ENCODE measurements at regions not wholly inside any gene's neighbourhood (a gene's known extent, or its start where the extent isn't known, plus 50 kb on each side); places are given as distances from the start of the nearest gene placed in this dataset.

DNA sequence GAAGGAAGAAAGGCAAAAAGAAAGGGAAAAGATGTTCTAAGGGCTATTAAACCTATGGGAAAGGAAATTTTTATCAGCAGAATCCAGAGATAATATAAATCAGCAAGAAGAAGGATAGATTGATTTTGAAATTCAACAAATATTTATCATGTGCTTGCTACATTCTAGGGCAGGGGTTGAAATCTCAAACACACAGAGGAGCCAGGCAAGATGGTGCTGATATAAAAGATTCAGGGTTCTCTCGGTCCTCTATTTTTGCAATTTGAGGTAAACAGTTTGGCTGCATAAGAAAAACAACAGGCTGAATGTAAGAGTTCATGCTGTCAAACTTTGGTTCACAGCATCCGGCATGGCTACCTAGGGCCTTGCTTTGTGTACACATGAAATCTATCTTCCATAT lies 109.6 kb upstream of the BMP2 start:
- TF ChIP-seq, protein P1, sequence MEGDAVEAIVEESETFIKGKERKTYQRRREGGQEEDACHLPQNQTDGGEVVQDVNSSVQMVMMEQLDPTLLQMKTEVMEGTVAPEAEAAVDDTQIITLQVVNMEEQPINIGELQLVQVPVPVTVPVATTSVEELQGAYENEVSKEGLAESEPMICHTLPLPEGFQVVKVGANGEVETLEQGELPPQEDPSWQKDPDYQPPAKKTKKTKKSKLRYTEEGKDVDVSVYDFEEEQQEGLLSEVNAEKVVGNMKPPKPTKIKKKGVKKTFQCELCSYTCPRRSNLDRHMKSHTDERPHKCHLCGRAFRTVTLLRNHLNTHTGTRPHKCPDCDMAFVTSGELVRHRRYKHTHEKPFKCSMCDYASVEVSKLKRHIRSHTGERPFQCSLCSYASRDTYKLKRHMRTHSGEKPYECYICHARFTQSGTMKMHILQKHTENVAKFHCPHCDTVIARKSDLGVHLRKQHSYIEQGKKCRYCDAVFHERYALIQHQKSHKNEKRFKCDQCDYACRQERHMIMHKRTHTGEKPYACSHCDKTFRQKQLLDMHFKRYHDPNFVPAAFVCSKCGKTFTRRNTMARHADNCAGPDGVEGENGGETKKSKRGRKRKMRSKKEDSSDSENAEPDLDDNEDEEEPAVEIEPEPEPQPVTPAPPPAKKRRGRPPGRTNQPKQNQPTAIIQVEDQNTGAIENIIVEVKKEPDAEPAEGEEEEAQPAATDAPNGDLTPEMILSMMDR (IDR thresholded peaks at IDR 0.05): no peak
- ATAC-seq: no peak
- no peaks in the 10 kb centered on the region for H3K27me3 ChIP-seq
- no peak overlapping the region for H3K27ac ChIP-seq
- intact Hi-C loops (cut with DNase I): no loop called here
- no peaks in the 10 kb centered on the region for H3K36me3 ChIP-seq
- DNase-seq: no peak
- H3K4me3 ChIP-seq: no peak overlapping the region
- no peaks in the 10 kb centered on the region for H3K9me3 ChIP-seq
- no peaks in the 10 kb centered on the region for H3K4me1 ChIP-seq

DNA sequence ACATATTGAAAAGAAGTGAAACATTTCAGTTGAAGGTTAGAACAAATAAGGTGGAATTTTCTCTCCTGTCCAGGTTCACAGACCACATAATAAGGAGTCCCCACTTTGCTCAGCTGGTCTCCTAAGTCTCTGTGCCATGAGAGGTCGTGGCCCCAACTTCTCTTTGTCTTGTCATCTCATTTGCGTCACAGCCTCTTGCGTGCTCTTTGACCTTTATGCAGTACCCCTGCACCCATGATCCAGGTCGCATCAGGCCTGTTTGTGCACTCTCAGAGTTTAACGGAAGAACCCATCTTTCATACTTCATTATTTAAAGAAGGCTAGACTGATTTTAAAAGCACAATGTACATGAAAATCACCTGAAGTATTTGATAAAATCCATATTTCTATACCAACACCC lies 110.4 kb upstream of the BMP2 start:
- Histone ChIP-seq H3K4me3 (no peak overlapping the region), H3K9me3 (no peaks in the 10 kb centered on the region), H3K4me1 (no peaks in the 10 kb centered on the region), H3K27ac (no peak overlapping the region), H3K36me3 (no peaks in the 10 kb centered on the region), H3K27me3 (no peaks in the 10 kb centered on the region)
- intact Hi-C loops (cut with DNase I): no loop called here
- DNase-seq (no peak), ATAC-seq (no peak)
- TF ChIP-seq, protein P1 (IDR thresholded peaks at IDR 0.05): no peak

DNA sequence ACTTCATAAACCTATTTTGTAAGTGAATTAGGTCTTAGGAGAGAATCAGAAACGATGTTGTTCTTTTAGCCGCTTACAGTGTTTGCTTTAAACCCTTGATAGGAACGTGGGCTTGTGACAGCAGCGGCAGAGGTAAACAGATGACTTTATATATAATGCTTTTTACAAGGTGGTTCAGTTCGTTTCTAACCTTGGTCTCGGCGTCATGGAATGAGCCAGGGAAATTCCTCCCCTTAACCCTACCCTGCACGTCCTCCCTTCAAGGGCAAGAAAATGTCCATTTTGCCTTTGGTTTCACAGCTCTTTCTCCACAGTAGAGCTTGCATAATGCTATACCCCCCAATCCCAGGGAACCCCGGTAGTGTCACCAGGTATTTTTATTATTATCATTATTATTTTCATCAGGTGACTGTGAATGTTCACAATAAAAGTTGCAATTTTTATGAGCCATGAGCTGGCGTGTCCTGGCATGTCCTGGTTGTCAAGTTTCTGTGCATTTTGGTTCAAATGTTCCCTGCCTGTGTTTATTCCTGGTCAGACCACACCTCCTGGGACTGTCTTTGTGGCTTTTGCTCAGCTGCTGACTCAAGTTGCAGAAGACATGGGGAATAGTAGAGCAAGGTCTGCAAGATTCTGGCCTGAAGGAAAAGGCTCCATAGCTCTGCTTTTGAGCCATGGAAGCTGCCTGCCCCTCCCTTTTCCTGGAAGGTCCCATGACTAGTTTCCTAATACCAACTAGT lies 112.8 kb upstream of the BMP2 start:
- Histone ChIP-seq H3K9me3 (no peaks in the 10 kb centered on the region), H3K27ac (no peak overlapping the region), H3K27me3 (no peaks in the 10 kb centered on the region), H3K4me1 (no peaks in the 10 kb centered on the region), H3K36me3 (no peaks in the 10 kb centered on the region), H3K4me3 (no peak overlapping the region)
- no peak for DNase-seq
- intact Hi-C loops (cut with DNase I): no loop called here
- TF ChIP-seq, protein P1 (IDR thresholded peaks at IDR 0.05): no peak
- no peak for ATAC-seq

DNA sequence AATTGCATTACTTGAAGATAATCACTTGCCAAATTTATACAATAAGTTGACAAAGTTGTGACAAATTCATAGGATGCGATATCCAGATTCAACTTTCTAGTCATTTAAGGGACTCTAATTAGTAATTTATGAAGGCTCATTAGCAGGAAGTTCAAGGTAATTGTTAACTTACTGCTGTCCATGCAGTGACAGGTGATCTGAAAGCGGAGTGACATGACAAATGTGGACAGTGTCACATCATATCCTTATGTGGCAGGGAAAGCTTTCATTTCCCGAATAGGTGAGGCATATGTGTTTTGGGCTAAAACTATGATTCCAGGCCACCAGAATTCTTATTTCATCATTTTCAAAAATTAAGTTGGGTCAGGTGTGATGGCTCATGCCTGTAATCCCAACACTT lies 115.9 kb upstream of the BMP2 start:
- Histone ChIP-seq H3K4me1 (no peaks in the 10 kb centered on the region), H3K27me3 (no peaks in the 10 kb centered on the region), H3K4me3 (no peak overlapping the region), H3K36me3 (no peaks in the 10 kb centered on the region), H3K27ac (no peak overlapping the region), H3K9me3 (no peaks in the 10 kb centered on the region)
- intact Hi-C loops (cut with DNase I): no loop called here
- TF ChIP-seq, protein P1 (IDR thresholded peaks at IDR 0.05): no peak
- ATAC-seq: no peak
- DNase-seq: no peak

DNA sequence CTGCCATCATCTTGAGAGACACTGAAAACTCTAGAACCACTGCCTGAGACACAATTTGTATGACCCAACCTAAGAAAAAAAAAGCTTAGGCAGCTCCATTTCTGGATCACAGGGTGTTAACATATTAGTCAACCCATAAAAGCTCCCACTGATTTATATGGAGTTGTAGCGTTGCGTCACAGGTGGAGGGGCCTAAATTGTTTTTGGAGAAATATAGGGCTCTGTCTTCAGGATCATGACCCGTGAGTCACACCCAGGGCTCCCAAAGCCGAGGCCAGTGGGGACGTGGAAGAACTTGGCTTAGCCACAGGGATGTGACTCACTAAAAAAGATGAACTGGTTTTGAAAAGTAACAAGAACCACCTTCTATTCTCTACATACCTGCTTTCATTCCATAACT lies 116.5 kb upstream of the BMP2 start:
- Histone ChIP-seq H3K36me3 (no peaks in the 10 kb centered on the region), H3K4me1 (no peaks in the 10 kb centered on the region), H3K27me3 (no peaks in the 10 kb centered on the region), H3K4me3 (no peak overlapping the region), H3K9me3 (no peaks in the 10 kb centered on the region), H3K27ac (no peak overlapping the region)
- intact Hi-C loops (cut with DNase I): no loop called here
- TF ChIP-seq, protein P1 (IDR thresholded peaks at IDR 0.05): no peak
- no peak for DNase-seq
- ATAC-seq: no peak

Measured in upper lobe of right lung (tissue), 1 donor.